Caco-2 (cell line): ENCODE measurements at regions not wholly inside any gene's neighbourhood (a gene's known extent, or its start where the extent isn't known, plus 50 kb on each side); places are given as distances from the start of the nearest gene placed in this dataset.

ENCODE experiments used
- BruUV-seq: library from RNA; stranded (reverse); fragments of 400-500 nt; replicated peaks from 2 replicates; lab custom pipeline; 2021; lab: Mats Ljungman, UMichigan
- CTCF ChIA-PET: fragments of 300-600 bp; sonication (Branson Sonifier 250); formaldehyde crosslinking; loops from one replicate; lab custom pipeline; 2022; ENCODE audit warnings: antibody characterized with exemption; lab: Charles Lee
- POLR2A ChIA-PET: fragments of 300-600 bp; sonication (Branson Sonifier 250); formaldehyde crosslinking; loops from one replicate; lab custom pipeline; 2022; ENCODE audit warnings: antibody characterized with exemption; lab: Charles Lee
- DNase-seq, 2 experiments: peaks; one replicate each; pipeline versions ENCODE4 v3.0.0 to v3.0.0-alpha.2; 2020 to 2022
- H3K27me3 ChIP-seq: replicated peaks from 2 replicates; pipeline ENCODE4 v1.6.0; 2011; ENCODE audit warnings: low read length; ENCODE audit not compliant: control insufficient read depth, insufficient read depth
- H3K36me3 ChIP-seq: 2 replicates; pipeline ENCODE4 v1.5.1; 2011; ENCODE audit warnings: low read length; ENCODE audit not compliant: control insufficient read depth, insufficient read depth
- H3K4me1 ChIP-seq: fragments of 250-450 bp; sonication (Bioruptor Pico); 2 replicates; pipeline ENCODE4 v1.5.1; 2020; ENCODE audit warnings: mild to moderate bottlenecking
- H3K4me3 ChIP-seq: 2 replicates; pipeline ENCODE4 v1.5.1; 2011; ENCODE audit warnings: low read depth, mild to moderate bottlenecking, control low read depth, low read length
- H3K9me3 ChIP-seq: fragments of 250-450 bp; sonication (Bioruptor Pico); 2 replicates; pipeline ENCODE4 v1.5.1; 2020; ENCODE audit warnings: mild to moderate bottlenecking, moderate library complexity
- H3K27ac Mint-ChIP-seq: one replicate; pipeline ENCODE4 v1.8.0; 2022; ENCODE audit warnings: mixed read lengths; ENCODE audit not compliant: unreplicated experiment
- H3K27me3 Mint-ChIP-seq: one replicate; pipeline ENCODE4 v1.8.0; 2022; ENCODE audit warnings: mixed read lengths; ENCODE audit not compliant: insufficient read depth, unreplicated experiment
- H3K36me3 Mint-ChIP-seq: one replicate; pipeline ENCODE4 v1.8.0; 2022; ENCODE audit warnings: mild to moderate bottlenecking, mixed read lengths; ENCODE audit not compliant: insufficient read depth, unreplicated experiment
- H3K4me1 Mint-ChIP-seq: one replicate; pipeline ENCODE4 v1.8.0; 2022; ENCODE audit warnings: low read depth, mixed read lengths; ENCODE audit not compliant: unreplicated experiment
- H3K4me3 Mint-ChIP-seq: one replicate; pipeline ENCODE4 v1.8.0; 2022; ENCODE audit warnings: mild to moderate bottlenecking, moderate library complexity, mixed read lengths; ENCODE audit not compliant: unreplicated experiment
- H3K9me3 Mint-ChIP-seq: one replicate; pipeline ENCODE4 v1.8.0; 2022; ENCODE audit warnings: mixed read lengths; ENCODE audit not compliant: unreplicated experiment
- CTCF ChIP-seq, 2 experiments: fragments of 200-600 bp in 1 of 2; IDR thresholded peaks; 1 replicate in 1 of 2; 2 replicates in 1 of 2; pipeline versions ENCODE4 v1.5.1 to v1.8.0; 2011 to 2022; ENCODE audit warnings: antibody characterized with exemption in 1 of 2, control low read depth in 1 of 2, inconsistent platforms in 1 of 2, low read depth in 1 of 2, low read length in 1 of 2, mild to moderate bottlenecking in 1 of 2, moderate library complexity in 1 of 2; ENCODE audit not compliant: insufficient read depth in 1 of 2, severe bottlenecking in 1 of 2, unreplicated experiment in 1 of 2
- intact Hi-C: fragments of 100-400 bp; cut with micrococcal nuclease; formaldehyde crosslinking; loops from one replicate; pipeline ENCODE4 v1.10.0; 2022; ENCODE audit not compliant: unreplicated experiment

DNA sequence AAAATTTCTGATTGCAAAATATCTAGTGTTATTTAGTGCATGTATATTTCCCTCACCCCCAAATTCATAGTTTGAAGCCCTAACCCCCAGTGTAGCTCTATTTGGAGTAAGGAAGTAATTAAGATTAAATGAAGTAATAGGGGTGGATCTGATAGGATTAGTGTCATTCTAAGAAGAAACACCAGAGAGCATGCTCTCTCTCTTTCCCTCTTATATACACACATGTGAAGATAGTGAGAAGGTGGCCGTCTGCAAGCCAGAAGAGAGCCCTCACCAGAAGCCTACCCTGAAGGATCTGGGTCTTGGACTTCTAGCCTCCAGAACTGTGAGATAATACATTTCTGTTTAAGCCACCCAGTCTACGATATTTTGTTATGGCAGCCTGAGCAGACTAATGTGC is 120.3 kb downstream of the TMEM30B start:
- H3K27me3 Mint-ChIP-seq: peaks cover 9% of the 10 kb centered on the region
- H3K36me3 Mint-ChIP-seq: no peaks in the 10 kb centered on the region
- intact Hi-C loops: no loop called here
- no peak for TF ChIP-seq CTCF (IDR thresholded peaks at IDR 0.05; ENCODE audit: insufficient read depth in 1 of 2, low read depth in 1 of 2, low read length in 1 of 2, severe bottlenecking in 1 of 2, unreplicated experiment in 1 of 2)
- Histone ChIP-seq H3K4me1 (no peaks in the 10 kb centered on the region), H3K4me3 (no peak overlapping the region), H3K27me3 (no peaks in the 10 kb centered on the region), H3K9me3 (no peaks in the 10 kb centered on the region), H3K36me3 (no peaks in the 10 kb centered on the region)
- ChIA-PET POLR2A (no interaction called here), CTCF (interaction anchor here (0.7 kb wide), 1 partner anchor 16 kb away, joined by 6 read pairs; no protein-coding TSS in a partner anchor)
- H3K9me3 Mint-ChIP-seq: no peaks in the 10 kb centered on the region
- no peak overlapping the region for H3K4me3 Mint-ChIP-seq
- no peak for DNase-seq
- H3K4me1 Mint-ChIP-seq: no peaks in the 10 kb centered on the region
- no TSS peak for BruUV-seq
- H3K27ac Mint-ChIP-seq: no peak overlapping the region

- H3K27ac Mint-ChIP-seq: no peak overlapping the region
Measured at GRCh38 chr14:61154641-61155040, 126.5 kb downstream of the TMEM30B start.

GRCh38 chr14:61153914-61154545 is 127.1 kb downstream of the TMEM30B start:
- no peaks in the 10 kb centered on the region for H3K9me3 ChIP-seq
- no peaks in the 10 kb centered on the region for H3K9me3 Mint-ChIP-seq
- no peak for TF ChIP-seq CTCF (IDR thresholded peaks at IDR 0.05; ENCODE audit: insufficient read depth in 1 of 2, low read depth in 1 of 2, low read length in 1 of 2, severe bottlenecking in 1 of 2, unreplicated experiment in 1 of 2)
- POLR2A ChIA-PET: no interaction called here
- no peak overlapping the region for H3K27ac Mint-ChIP-seq
- no peak overlapping the region for H3K4me3 ChIP-seq
- no peaks in the 10 kb centered on the region for H3K36me3 Mint-ChIP-seq
- no peaks in the 10 kb centered on the region for H3K4me1 Mint-ChIP-seq
- H3K27me3 ChIP-seq: no peaks in the 10 kb centered on the region
- no peaks in the 10 kb centered on the region for H3K4me1 ChIP-seq
- intact Hi-C loops: no loop called here
- no TSS peak for BruUV-seq
- H3K4me3 Mint-ChIP-seq: no peak overlapping the region
- DNase-seq: no peak
- H3K27me3 Mint-ChIP-seq: no peaks in the 10 kb centered on the region
- CTCF ChIA-PET: no interaction called here
- H3K36me3 ChIP-seq: no peaks in the 10 kb centered on the region

More at GRCh38 chr14:61154641-61155040, 126.5 kb downstream of the TMEM30B start:
- no peak for TF ChIP-seq CTCF (IDR thresholded peaks at IDR 0.05; ENCODE audit: insufficient read depth in 1 of 2, low read depth in 1 of 2, low read length in 1 of 2, severe bottlenecking in 1 of 2, unreplicated experiment in 1 of 2)
- ChIA-PET CTCF (no interaction called here), POLR2A (no interaction called here)
- H3K36me3 Mint-ChIP-seq: no peaks in the 10 kb centered on the region
- BruUV-seq: no TSS peak
- H3K9me3 ChIP-seq: no peaks in the 10 kb centered on the region
- H3K9me3 Mint-ChIP-seq: no peaks in the 10 kb centered on the region
- no peaks in the 10 kb centered on the region for H3K27me3 ChIP-seq
- no peak overlapping the region for H3K4me3 ChIP-seq
- no peaks in the 10 kb centered on the region for H3K4me1 ChIP-seq
- no peak overlapping the region for H3K4me3 Mint-ChIP-seq
- intact Hi-C loops: no loop called here
- DNase-seq: no peak
- H3K36me3 ChIP-seq: no peaks in the 10 kb centered on the region
- H3K27me3 Mint-ChIP-seq: no peaks in the 10 kb centered on the region
- no peaks in the 10 kb centered on the region for H3K4me1 Mint-ChIP-seq
